Fibroblast of peridontal ligament (primary cell): ENCODE measurements at regions not wholly inside any gene's neighbourhood (a gene's known extent, or its start where the extent isn't known, plus 50 kb on each side); places are given as distances from the start of the nearest gene placed in this dataset.

Source experiments
- DNase-seq: peaks from one replicate; pipeline ENCODE4 v3.0.0-alpha.2; 2010; ENCODE audit errors: extremely low read depth

DNA sequence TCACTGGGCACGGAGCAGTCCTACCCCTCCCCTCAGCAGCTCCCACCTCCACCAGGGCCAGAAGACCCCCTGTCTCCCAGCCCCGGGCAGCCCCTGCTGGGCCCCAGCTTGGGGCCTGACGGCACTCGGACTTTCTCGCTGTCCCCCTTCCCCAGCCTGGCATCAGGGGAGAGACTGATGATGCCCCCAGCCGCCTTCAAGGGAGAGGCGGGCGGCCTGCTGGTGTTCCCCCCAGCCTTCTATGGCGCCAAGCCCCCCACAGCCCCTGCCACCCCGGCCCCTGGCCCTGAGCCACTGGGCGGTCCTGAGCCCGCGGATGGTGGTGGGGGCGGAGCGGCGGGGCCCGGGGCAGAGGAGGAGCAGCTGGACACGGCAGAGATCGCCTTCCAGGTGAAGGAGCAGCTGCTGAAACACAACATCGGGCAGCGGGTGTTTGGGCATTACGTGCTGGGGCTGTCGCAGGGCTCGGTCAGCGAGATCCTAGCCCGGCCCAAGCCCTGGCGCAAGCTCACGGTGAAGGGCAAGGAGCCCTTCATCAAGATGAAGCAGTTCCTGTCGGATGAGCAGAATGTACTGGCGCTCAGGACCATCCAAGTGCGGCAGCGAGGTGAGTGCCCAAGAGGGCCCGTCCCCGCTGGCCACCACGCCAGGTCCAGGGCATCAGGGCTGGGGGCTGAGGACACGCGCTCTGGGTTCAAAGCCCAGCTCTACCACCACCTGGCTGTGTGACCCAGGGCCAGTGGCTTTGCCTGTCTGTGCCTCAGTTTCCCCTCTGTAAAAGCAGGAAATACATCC, 58.6 kb downstream of the PHETA1 start:
- no peak for DNase-seq

DNA sequence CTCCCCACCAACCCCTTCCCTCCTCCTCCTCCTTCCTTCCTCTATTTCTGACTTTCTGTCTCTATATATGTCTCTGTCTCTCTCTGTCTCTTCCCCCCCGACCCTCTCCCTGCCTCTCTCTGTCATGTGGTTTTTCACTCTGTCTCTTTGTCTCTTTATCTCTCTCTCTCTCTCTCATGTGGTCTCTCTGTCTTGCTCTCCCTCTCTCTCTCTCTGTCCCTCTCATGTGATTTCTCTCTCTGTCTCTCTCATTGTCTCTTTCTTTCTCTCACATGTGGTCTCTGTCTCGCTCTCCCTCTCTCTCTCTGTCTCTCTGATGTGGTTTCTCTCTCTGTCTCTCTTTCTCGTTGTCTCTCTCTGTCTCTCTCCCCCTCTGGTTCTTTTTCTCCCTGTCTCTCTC, 59.3 kb downstream of the PHETA1 start:
- no peak for DNase-seq

DNA sequence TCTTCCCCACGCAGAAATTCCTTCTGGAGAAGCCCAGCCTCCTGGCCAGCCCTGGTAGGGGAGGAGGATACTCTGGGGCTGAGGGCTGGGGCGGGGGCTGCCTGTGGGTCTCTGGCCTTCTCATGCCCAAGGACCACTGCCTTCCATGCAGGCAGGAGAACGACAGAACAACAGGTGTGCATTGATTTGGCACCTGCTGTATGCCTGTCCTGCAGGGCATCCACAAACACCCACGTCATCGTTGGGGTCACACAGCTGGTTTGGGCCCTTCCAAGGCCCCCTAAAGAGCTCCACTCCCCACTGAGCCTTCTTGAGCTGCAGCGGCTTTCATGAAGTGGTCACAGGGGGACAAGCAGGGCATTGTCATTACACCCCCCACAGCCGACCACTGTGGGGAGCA, 60.4 kb downstream of the PHETA1 start:
- no peak for DNase-seq

DNA sequence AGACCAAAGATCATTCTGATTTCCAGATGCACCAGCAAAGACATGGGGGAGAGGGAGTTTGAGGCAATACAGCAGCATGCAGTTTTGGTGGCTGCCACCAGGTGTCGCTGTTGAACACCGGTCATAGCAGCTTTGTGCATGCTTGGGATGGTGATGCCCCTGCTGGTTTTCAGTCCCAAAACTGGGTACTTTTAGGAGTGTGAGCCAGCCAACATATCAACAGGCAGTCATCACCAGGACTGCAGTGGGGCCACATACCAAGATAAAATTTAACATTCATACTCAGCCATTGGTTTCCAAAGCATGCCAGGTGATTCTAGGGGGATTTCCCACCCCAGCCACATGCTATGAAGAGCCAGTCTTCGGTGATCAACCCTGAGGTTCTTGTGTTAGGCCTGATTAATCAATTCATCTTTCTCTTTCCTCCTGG, 64.2 kb downstream of the PHETA1 start:
- no peak for DNase-seq

DNA sequence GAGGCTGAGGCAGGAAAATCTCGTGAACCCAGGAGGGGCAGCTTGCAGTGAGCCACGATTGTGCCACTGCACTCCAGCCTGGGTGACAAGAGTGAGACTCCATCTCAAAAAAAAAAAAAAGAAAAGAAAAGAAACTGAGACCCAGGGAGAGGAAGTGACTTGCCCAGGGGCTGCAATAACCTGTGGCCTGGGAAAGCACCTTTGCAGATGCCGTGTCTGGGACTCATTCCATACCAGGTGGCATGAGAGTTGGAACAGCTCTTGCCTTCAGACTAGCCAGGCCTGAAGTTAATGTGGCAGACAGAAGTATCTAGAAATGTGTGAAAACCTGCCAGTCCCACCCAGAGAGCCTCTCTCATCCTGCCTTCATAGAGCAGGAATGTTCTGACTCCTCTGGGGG, 65.4 kb downstream of the PHETA1 start:
- no peak for DNase-seq

- peak; percentile 30 for DNase-seq
Measured at GRCh38 chr12:111298582-111299436, 70.1 kb downstream of the PHETA1 start.

DNA sequence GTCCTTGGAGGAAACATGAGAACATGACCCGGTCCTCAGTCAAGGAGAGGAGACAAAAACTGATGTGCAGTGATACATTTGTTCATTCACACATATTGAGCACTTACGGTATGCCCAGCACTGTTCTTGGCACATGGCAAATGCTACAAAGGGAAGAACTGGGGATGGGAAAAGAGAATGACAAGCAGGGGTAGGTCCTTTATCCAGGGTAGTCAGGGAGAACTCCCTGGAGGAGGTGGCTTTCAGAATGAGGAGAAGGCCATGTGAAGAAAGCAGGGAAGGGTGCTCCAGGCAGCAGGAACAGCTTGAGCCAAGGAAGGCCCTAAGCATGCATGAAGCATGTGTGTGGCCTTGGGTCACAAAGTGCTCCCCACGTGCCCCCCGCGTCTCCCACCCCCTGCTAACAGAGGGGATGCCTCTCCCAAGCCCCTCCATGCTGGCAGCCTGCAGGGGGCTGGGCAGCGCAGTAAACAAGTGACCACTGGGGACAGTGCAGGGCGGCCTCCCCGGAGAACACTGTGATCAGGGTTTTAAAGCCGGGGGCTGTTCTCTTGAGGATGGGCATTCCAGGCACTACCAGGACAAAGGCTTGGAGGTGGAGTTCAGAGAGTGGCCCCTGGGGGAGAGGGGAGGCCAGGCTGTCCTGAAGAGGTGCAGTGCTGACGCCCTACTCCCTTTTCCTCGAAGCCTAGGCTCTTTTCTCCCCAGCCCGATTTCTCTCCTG, 71.0 kb downstream of the PHETA1 start:
- DNase-seq = no peak

DNA sequence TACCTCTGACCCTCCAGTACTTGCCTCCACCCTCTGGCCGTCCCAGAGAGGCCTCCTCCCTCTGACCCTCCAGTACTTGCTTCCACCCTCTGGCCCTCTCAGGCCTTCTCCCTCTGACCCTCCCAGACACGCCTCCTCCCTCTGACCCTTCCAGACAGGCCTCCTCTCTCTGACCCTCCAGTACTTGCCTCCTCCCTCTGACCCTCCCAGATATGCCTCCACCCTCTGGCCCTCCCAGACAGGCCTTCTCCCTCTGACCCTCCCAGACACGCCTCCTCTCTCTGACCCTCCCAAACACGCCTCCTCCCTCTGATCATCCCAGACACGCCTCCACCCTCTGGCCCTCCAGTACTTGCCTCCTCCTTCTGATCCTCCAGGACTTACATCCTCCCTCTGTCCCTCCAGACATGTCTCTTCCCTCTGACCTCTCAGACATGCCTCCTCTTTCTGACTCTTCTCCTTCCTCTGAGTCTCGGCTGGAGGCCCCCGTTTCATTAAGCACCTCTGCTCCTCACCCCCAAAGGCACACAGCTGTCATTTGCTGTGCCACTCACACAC, 71.9 kb downstream of the PHETA1 start:
- DNase-seq = no peak

DNA sequence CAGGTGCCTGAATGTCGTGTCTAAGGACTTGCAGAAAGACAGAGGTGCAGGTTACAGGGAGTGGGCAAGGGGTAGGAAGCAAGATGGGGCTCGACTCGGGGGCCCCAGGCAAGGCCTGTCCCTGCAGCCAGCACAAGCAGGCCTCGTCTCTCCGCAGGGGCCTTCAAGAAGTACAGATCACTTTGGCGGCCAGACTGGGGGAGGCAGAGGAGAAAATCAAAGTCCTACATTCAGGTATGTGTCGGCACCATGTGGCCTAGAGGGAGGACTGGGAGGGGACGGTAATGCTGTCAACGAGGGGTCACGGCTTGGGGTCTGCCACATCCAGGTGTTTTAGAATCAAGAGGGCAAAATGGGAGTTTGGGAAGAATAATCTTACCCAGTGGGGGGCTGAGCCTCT, 73.7 kb downstream of the PHETA1 start:
- DNase-seq = no peak

DNA sequence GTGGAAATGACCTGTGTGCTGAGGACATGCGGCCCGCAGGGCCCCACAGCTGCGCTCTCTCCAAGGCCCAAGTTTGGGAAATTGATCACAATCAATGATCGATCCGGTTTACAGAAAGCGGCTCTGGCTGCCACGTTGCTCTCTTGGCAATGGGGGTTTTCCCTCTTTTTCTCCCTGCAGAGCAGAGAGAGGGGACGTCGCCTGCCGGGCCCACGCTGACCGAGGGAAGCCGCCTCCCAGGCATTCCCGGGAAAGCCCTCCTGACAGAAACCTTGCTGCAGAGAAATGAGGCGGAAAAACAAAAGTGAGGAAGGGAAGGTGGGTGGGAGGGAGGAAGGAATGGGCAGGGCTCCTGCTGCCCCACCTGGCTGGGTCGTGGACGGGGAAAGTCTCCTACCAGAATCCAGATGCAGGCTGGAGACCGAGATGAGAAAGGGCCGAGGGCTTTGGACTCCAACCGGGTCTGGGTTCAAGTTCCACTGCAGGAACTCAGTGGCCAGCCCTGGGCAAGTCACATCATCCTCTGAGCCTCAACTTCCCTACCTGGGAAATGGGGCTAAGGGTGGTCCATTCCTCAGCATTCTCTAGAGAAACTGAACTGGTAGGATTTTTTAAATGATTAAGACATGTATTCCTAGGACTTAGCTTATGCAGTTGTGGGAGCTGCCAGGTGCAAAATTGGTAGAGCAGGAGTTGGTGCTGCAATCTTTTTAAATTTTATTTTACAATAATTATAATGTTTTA, 75.5 kb downstream of the PHETA1 start:
- DNase-seq = no peak

DNA sequence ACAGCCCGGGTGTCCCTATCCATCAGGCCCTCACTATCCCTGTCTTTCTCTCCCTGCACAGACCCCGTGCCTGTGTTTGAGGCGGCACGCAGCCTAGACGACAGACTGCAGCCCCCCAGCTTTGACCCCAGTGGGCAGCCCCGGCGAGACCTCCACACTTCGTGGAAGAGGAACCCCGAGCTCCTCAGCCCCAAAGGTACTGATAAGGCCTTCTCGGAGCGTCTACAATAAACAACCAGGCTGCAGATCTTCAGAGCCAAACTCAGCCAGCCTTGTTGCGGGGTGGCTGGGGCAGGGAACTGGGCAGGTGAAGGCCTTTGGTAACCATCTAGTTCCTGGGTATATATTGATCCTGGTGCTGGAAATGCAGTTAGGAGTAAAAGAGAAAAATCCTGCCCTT, 77.5 kb downstream of the PHETA1 start:
- no peak for DNase-seq

GRCh38 chr12:111288771-111289170, 80.1 kb downstream of the PHETA1 start:
- no peak for DNase-seq

DNA sequence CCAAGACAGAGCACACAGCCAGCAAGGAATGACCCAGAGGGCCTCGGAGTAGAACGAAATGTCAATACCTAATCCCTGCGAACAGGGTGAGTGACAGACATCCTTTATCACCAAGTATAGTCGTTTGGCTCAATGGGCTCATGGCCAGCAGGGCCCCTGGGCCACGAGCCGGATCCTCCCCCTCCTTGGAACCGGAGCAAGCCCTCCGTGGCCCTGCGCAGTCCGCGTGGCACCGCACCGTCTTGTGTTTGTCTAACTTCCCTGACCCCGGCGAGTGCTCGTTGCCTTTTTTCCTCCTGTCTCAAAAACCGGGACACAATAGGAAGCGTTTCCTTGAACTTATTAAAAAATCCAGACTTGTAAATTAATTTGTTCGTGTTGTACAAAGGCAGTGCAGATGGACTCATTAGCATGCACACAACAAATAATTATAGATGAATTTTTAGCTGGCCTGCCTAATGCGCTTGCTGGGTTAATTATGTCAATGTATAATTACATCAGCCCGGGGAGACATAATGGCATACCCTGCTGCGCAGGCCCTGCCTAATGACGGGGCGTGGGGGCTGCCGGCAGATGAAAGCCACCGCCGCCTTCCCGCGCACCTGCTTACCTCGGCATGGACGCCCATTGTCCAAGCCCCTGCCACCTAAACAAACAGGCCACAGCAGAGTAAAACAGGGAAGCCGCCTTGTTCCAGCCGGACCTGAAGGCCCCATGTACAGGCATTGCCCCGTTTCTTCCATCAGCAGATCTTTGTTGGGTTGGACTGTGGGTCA, 81.6 kb downstream of the PHETA1 start:
- DNase-seq = no peak

DNA sequence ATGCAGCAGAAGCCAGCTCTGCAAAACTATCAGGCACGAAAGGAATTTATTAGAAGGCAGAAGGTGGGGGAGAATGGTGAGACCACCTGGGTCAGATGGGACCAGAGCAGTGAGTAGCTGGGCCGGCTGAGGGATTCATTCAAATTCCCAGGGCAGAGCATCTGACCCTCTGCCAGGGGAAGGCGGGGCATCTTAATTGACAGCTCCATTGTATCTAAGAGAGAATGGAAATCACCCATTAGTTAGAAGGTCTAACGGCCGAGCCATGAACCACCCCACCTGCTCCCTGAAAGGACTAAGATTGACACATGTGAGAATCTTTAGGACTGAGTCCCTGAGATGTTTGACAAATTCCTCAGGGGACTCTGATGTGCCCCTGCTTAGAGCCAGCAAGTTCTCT, 83.7 kb downstream of the PHETA1 start:
- no peak for DNase-seq

DNA sequence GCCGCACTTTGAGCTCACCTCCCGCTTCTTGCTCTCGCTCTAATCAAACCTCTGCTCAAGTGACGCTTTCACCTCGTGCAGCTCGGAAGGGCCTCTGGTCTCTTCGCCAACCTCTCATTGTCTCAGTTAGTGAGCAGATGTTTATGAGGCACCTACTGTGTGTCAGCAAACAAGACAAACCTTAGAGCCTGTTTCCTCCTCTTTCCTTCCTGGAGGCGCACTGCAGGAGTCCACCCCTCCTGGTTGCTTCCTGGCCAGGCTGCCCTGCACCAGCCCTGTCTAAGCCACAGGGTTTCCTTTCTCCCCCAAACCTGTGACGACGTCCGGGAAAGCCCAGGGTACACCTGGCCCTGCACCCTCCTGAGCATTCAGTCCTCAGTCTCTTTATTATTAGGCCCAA, 84.2 kb downstream of the PHETA1 start:
- DNase-seq = no peak

DNA sequence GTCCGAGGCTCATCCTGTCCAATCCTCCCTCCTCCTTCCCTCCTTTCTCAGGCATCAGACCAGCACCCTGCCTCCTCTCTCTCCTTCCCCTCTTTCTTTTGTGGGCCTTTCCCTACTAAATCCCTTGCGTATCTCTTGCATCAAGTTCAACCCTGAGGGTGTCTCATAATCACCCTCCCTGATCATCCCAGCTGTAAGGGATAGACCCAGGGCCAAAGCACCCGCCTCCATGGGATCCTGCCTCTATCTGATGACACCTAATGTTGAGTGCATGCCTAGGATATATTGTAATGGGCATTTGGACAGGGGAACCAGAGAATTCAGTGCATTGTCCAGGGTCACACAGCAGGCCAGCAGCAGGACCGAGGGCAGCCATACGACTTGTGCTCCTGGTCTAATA, 84.9 kb downstream of the PHETA1 start:
- no peak for DNase-seq

GRCh38 chr12:111283521-111283920, 85.4 kb downstream of the PHETA1 start:
- no peak for DNase-seq

DNA sequence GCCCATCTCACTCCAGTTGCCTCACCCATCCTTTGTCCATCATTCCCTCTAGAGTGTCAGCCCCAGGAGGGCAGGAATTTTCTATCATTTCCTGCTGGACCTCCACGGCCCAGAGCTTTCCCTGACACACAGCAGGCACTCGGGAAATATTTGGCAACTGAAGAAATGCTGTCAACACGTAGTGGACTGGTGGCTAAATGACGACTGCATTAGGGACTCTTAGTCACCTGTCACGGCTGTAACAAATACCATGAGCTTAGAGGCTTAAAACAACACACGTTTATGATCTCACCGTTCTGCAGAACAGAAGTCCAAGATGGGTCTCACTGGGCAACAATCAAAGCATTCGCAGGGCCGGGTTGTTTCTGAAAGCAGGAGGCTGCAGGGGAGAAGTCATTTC, 91.3 kb downstream of the PHETA1 start:
- DNase-seq = no peak

DNA sequence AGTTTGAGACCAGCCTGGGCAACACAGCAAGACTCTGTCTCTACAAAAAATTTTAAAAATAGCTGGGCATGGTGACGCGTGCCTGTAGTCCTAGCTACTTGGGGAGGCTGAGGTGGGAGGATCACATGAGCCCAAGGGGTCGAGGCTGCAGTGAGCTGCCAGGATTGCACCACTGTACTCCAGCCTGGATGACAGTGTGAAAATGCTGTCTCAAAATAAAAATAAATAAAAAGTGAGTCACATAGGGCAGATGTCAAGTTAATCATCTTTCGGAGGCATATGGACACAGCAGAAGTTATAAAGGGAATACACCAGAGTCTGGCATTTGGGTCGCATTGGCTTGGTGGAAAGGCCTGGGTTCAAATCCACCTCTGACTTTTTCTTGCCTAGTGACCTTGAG, 92.7 kb downstream of the PHETA1 start:
- DNase-seq = no peak

DNA sequence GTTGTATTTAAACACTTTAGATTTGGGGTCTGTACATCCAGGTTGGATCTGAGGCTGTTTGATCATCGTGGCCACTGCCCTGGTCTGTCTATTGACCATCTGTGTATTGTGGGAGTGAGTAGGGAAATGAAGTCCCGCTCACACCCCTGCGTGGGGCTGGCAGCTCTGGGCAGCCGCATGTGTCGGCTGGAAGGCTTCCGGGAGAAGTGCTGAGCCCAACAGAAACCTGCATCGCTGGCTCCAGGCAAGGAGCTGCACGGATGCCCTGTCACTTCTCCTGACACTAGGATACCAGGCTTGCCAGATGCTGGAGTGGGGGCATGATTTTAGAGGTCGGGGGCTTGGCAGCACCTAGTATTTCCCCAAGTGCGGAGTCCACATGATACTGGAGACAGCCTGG, 93.6 kb downstream of the PHETA1 start:
- DNase-seq = no peak

DNA sequence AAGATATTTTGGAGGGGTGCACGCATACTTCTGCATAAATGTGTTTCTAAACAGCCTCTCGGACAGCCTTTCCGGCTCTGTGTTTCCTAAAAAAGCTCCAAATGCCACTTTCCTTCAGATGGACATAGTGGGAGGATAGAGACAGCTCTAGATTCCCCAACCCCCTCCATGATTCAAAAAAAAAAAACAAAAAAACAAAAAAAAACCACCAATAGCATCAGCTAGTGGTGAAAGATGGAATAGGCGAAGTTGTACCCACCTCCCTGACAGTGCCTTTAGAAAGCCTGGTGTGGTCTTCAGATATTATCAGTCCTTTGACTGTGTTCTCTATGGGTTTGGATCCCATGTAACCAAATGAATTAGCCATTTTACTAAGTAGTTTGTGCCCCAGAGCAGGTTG, 94.1 kb downstream of the PHETA1 start:
- no peak for DNase-seq
